Panc1 (cell line): ENCODE measurements at regions not wholly inside any gene's neighbourhood (a gene's known extent, or its start where the extent isn't known, plus 50 kb on each side); places are given as distances from the start of the nearest gene placed in this dataset.

Experiments used
- CTCF ChIP-seq: fragments of 450-650 bp; IDR thresholded peaks from 2 replicates; pipeline ENCODE4 v1.5.1; 2017; ENCODE audit warnings: mild to moderate bottlenecking
- POLR2AphosphoS5 ChIP-seq: IDR thresholded peaks from 2 replicates; pipeline ENCODE4 v1.6.1; 2012; ENCODE audit warnings: mild to moderate bottlenecking, low read depth, low read length, moderate library complexity
- REST ChIP-seq, 2 experiments: IDR thresholded peaks; 2 replicates each; pipeline ENCODE4 v1.6.1; 2011 to 2012; ENCODE audit warnings: low read depth in 2 of 2, control low read depth in 1 of 2, low read length in 1 of 2, mild to moderate bottlenecking in 1 of 2, moderate library complexity in 1 of 2; ENCODE audit not compliant: insufficient read depth in 1 of 2
- SIN3A ChIP-seq: IDR thresholded peaks from 2 replicates; pipeline ENCODE4 v1.6.1; 2012; ENCODE audit warnings: low read depth, mild to moderate bottlenecking, low read length, moderate library complexity, borderline replicate concordance; ENCODE audit not compliant: insufficient read depth

GRCh38 chr5:40353442-40353841 is 326.3 kb upstream of the PTGER4 start:
- TF ChIP-seq CTCF, result no peak
- TF ChIP-seq REST (IDR thresholded peaks at IDR 0.05; ENCODE audit: insufficient read depth in 1 of 2, low read depth in 2 of 2, low read length in 1 of 2), result no peak
- TF ChIP-seq POLR2AphosphoS5, result no peak
- no peak for TF ChIP-seq SIN3A
